Right lobe of liver (tissue), 4 donors: ENCODE measurements at regions not wholly inside any gene's neighbourhood (a gene's known extent, or its start where the extent isn't known, plus 50 kb on each side); places are given as distances from the start of the nearest gene placed in this dataset.
"Not testable (repeated sequence)": the region's sequence is repeated elsewhere in the genome, so short reads cannot be mapped to it uniquely, and the experiment has no call there.

Experiments used
- POLR2A ChIP-seq: fragments of 450-650 bp; IDR thresholded peaks from one replicate; pipeline ENCODE4 v1.6.1; 2017; ENCODE audit warnings: antibody characterized with exemption, mild to moderate bottlenecking
- TF ChIP-seq, protein P1 (sequence below), 4 donors: fragments of 200-600 bp in 3 of 4; fragments of 450-650 bp in 1 of 4; IDR thresholded peaks; one replicate each; pipeline versions ENCODE4 v1.5.1 to v1.8.0; 2016 to 2022; ENCODE audit warnings: antibody characterized with exemption in 4 of 4, mild to moderate bottlenecking in 2 of 4
- donor health status: DM: no; HTN: no; CAD: no.
- donor health status: DM: no; HTN: no; CAD: no.
- donor health status: DM: no; HTN: yes; CAD: no.

DNA sequence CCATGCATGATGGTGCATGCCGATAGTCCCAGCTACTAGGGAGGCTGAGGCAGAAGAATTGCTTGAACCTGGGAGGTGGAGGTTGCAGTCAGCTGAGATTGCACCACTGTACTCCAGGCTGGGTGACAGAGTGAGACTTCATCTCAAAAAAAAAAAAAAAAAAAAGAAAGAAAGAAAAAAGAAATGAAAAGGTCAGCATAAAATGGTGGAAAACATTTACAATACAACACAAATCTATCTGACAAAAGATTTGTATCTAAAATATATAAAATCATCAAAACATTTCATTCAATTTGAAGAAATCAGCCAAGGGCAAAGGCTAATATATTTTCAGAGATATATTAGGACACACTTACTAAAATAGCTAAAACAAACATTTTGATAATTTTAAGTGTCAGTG, 683.7 kb downstream of the DACH1 start:
- TF ChIP-seq, protein P1, sequence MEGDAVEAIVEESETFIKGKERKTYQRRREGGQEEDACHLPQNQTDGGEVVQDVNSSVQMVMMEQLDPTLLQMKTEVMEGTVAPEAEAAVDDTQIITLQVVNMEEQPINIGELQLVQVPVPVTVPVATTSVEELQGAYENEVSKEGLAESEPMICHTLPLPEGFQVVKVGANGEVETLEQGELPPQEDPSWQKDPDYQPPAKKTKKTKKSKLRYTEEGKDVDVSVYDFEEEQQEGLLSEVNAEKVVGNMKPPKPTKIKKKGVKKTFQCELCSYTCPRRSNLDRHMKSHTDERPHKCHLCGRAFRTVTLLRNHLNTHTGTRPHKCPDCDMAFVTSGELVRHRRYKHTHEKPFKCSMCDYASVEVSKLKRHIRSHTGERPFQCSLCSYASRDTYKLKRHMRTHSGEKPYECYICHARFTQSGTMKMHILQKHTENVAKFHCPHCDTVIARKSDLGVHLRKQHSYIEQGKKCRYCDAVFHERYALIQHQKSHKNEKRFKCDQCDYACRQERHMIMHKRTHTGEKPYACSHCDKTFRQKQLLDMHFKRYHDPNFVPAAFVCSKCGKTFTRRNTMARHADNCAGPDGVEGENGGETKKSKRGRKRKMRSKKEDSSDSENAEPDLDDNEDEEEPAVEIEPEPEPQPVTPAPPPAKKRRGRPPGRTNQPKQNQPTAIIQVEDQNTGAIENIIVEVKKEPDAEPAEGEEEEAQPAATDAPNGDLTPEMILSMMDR (IDR thresholded peaks at IDR 0.05): not testable (repeated sequence)
- TF ChIP-seq POLR2A: not testable (repeated sequence)
